ENCODE measurements at regions not wholly inside any gene's neighbourhood (a gene's known extent, or its start where the extent isn't known, plus 50 kb on each side); places are given as distances from the start of the nearest gene placed in this dataset.

DNA sequence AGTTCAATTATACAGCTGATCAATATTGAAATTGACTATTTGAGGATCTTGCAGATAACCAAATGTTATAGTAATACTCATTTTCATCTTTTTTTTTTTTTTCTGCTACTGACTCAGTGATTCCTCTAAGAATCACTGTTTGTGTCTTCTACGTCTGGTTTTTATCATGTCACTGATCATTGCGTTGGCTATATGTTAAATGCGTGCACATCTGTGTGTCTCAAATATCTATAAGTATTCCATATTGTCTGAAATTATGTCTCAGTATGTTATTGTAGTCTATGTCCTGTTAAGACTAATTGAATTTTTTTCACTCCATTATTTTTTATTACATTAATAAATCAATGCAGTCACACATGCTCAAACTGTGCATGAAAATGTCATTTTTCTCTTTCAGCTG, 200.5 kb downstream of the PCDH20 start:
- TF ChIP-seq EP300 (IDR thresholded peaks at IDR 0.05) (no peak), POLR2AphosphoS5 (IDR thresholded peaks at IDR 0.05) (no peak), POLR2A (IDR thresholded peaks at IDR 0.05) (no peak)
- TF ChIP-seq, protein P1, sequence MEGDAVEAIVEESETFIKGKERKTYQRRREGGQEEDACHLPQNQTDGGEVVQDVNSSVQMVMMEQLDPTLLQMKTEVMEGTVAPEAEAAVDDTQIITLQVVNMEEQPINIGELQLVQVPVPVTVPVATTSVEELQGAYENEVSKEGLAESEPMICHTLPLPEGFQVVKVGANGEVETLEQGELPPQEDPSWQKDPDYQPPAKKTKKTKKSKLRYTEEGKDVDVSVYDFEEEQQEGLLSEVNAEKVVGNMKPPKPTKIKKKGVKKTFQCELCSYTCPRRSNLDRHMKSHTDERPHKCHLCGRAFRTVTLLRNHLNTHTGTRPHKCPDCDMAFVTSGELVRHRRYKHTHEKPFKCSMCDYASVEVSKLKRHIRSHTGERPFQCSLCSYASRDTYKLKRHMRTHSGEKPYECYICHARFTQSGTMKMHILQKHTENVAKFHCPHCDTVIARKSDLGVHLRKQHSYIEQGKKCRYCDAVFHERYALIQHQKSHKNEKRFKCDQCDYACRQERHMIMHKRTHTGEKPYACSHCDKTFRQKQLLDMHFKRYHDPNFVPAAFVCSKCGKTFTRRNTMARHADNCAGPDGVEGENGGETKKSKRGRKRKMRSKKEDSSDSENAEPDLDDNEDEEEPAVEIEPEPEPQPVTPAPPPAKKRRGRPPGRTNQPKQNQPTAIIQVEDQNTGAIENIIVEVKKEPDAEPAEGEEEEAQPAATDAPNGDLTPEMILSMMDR (IDR thresholded peaks at IDR 0.05), result no peak

Data from gastroesophageal sphincter (tissue), 3 donors.